ENCODE measurements at regions not wholly inside any gene's neighbourhood (a gene's known extent, or its start where the extent isn't known, plus 50 kb on each side); places are given as distances from the start of the nearest gene placed in this dataset.

DNA sequence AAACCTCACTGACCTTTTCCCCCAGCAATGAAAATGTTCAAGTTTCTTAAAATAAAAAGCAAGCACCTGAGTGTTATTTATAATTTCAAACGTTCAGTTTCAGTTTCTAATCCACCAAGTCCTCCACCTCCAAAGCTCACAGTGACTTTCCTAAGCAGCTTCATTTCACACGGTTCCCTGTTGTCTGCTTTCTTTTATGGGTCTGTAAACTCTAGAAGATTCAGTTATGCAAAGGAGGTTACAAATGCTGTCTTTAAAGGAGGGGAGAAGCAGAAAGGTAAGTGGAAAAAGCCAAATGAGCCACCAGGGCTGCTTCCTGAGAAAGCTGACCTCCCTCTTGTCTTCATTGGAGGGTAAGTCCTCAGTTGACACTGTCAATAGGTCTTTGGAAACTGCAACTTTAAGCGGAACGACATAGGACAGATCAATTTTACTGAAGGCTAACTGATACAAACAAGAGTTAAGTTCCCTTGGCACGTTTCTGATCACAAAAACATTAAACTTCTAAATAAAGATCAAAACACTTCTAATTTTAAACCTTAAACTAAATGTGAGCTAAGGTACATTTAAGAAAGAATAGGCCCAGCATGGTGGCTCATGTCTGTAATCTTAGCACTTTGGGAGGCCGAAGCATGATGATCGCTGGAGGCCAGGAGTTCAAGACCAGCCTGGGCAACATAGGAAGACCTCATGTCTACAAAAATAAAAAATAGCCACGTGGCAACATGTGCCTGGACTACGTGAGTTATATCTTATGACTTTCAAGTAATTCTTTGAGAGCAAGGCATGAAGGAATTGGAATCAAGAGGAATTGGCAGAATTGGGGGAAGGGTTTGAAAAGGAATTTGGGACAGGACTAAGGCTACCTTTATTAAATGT lies 151.9 kb upstream of the UBE2E1 start (continued):
- TF ChIP-seq, protein P1, sequence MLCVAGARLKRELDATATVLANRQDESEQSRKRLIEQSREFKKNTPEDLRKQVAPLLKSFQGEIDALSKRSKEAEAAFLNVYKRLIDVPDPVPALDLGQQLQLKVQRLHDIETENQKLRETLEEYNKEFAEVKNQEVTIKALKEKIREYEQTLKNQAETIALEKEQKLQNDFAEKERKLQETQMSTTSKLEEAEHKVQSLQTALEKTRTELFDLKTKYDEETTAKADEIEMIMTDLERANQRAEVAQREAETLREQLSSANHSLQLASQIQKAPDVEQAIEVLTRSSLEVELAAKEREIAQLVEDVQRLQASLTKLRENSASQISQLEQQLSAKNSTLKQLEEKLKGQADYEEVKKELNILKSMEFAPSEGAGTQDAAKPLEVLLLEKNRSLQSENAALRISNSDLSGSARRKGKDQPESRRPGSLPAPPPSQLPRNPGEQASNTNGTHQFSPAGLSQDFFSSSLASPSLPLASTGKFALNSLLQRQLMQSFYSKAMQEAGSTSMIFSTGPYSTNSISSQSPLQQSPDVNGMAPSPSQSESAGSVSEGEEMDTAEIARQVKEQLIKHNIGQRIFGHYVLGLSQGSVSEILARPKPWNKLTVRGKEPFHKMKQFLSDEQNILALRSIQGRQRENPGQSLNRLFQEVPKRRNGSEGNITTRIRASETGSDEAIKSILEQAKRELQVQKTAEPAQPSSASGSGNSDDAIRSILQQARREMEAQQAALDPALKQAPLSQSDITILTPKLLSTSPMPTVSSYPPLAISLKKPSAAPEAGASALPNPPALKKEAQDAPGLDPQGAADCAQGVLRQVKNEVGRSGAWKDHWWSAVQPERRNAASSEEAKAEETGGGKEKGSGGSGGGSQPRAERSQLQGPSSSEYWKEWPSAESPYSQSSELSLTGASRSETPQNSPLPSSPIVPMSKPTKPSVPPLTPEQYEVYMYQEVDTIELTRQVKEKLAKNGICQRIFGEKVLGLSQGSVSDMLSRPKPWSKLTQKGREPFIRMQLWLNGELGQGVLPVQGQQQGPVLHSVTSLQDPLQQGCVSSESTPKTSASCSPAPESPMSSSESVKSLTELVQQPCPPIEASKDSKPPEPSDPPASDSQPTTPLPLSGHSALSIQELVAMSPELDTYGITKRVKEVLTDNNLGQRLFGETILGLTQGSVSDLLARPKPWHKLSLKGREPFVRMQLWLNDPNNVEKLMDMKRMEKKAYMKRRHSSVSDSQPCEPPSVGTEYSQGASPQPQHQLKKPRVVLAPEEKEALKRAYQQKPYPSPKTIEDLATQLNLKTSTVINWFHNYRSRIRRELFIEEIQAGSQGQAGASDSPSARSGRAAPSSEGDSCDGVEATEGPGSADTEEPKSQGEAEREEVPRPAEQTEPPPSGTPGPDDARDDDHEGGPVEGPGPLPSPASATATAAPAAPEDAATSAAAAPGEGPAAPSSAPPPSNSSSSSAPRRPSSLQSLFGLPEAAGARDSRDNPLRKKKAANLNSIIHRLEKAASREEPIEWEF (IDR thresholded peaks at IDR 0.05; ENCODE audit: insufficient replicate concordance, low read depth, low read length), result peak; percentile 21
- peak; percentile 87 for TF ChIP-seq IKZF2 (IDR thresholded peaks at IDR 0.05)
- TF ChIP-seq SREBF1 (IDR thresholded peaks at IDR 0.05; ENCODE audit: low read length), result no peak
- TF ChIP-seq PML (IDR thresholded peaks at IDR 0.05; ENCODE audit: low read length), result peak; percentile 51
- TF ChIP-seq RB1 (IDR thresholded peaks at IDR 0.05; ENCODE audit: borderline replicate concordance), result peak; percentile 38; the same call in 1 of the 2 replicates
- peak; percentile 79; the same call in 1 of the 2 replicates for TF ChIP-seq MYB (IDR thresholded peaks at IDR 0.05; ENCODE audit: borderline replicate concordance, low read depth, low read length)
- no peak for TF ChIP-seq ESRRA (IDR thresholded peaks at IDR 0.05; ENCODE audit: low read length)
- TF ChIP-seq YY1 (IDR thresholded peaks at IDR 0.05; ENCODE audit: low read depth, low read length), result peak; percentile 32; the same call in 1 of the 2 replicates
- no peak for TF ChIP-seq BACH1 (IDR thresholded peaks at IDR 0.05; ENCODE audit: borderline replicate concordance)
- 0 out of 2 replicates have a peak, but pooled peaks have one; percentile 21 for TF ChIP-seq MXI1 (IDR thresholded peaks at IDR 0.05; ENCODE audit: low read depth, low read length)
- peak; percentile 74; the same call in 1 of the 3 replicates for TF ChIP-seq POU2F2 (IDR thresholded peaks at IDR 0.05; ENCODE audit: borderline replicate concordance, low read depth, low read length)
- TF ChIP-seq RBBP5 (conservative IDR thresholded peaks at IDR 0.05), result peak; percentile 13; the same call in 1 of the 2 replicates
- no peak for TF ChIP-seq NFYA (IDR thresholded peaks at IDR 0.05; ENCODE audit: borderline replicate concordance, low read depth, low read length)
- TF ChIP-seq ZZZ3 (IDR thresholded peaks at IDR 0.05; ENCODE audit: control insufficient read depth, insufficient read length, low read depth), result no peak
- TF ChIP-seq ZNF217 (IDR thresholded peaks at IDR 0.05), result peak; percentile 63
- TF ChIP-seq CBFB (IDR thresholded peaks at IDR 0.05; ENCODE audit: low read depth), result no peak
- no peak for TF ChIP-seq LARP7 (IDR thresholded peaks at IDR 0.05)
- TF ChIP-seq FOXK2 (IDR thresholded peaks at IDR 0.05), result no peak
- TF ChIP-seq, protein P2, sequence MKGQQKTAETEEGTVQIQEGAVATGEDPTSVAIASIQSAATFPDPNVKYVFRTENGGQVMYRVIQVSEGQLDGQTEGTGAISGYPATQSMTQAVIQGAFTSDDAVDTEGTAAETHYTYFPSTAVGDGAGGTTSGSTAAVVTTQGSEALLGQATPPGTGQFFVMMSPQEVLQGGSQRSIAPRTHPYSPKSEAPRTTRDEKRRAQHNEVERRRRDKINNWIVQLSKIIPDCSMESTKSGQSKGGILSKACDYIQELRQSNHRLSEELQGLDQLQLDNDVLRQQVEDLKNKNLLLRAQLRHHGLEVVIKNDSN (IDR thresholded peaks at IDR 0.05; ENCODE audit: borderline replicate concordance, extremely low read length, insufficient read depth, low read depth, low read length), result no peak
- no peak; the same call in 1 of the 2 replicates for TF ChIP-seq TARDBP (IDR thresholded peaks at IDR 0.05; ENCODE audit: borderline replicate concordance)
- peak; percentile 83 for TF ChIP-seq EED (IDR thresholded peaks at IDR 0.05; ENCODE audit: low read depth)
- TF ChIP-seq ZNF24 (IDR thresholded peaks at IDR 0.05), result no peak
- TF ChIP-seq ZNF274 (IDR thresholded peaks at IDR 0.05; ENCODE audit: insufficient read depth, insufficient read length), result no peak
